ENCODE measurements at regions not wholly inside any gene's neighbourhood (a gene's known extent, or its start where the extent isn't known, plus 50 kb on each side); places are given as distances from the start of the nearest gene placed in this dataset.
"Not testable (repeated sequence)": the region's sequence is repeated elsewhere in the genome, so short reads cannot be mapped to it uniquely, and the experiment has no call there.

DNA sequence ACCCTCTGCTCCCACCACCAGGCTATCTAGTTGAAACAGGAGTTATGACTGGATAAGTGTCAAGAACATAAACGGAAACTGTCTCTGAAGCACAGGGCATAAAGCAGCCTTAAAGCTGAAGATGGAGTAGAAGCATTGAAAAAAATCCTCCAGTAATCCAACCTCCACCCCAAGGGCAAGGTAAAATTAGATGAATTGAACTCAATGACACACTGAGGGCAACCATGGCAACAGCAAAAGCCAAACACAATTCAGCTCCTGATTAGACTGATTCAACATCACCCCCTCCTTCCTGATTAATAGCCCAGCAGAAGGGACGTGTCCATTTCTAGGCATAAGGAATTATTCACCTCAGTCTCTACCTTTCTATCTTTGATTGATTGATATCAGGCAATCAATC, 183.2 kb upstream of the MAP3K1 start:
- Histone ChIP-seq H3K4me1 (ENCODE audit: control insufficient read depth in 1 of 2, low read depth in 2 of 2) (no peaks in the 10 kb centered on the region), H3K4me3 (no peak overlapping the region), H3K9me3 (no peaks in the 10 kb centered on the region), H3K27me3 (replicated peaks; ENCODE audit: insufficient read depth) (no peaks in the 10 kb centered on the region), H3K27ac (no peak overlapping the region), H3K36me3 (no peaks in the 10 kb centered on the region)
- TF ChIP-seq, protein P1, sequence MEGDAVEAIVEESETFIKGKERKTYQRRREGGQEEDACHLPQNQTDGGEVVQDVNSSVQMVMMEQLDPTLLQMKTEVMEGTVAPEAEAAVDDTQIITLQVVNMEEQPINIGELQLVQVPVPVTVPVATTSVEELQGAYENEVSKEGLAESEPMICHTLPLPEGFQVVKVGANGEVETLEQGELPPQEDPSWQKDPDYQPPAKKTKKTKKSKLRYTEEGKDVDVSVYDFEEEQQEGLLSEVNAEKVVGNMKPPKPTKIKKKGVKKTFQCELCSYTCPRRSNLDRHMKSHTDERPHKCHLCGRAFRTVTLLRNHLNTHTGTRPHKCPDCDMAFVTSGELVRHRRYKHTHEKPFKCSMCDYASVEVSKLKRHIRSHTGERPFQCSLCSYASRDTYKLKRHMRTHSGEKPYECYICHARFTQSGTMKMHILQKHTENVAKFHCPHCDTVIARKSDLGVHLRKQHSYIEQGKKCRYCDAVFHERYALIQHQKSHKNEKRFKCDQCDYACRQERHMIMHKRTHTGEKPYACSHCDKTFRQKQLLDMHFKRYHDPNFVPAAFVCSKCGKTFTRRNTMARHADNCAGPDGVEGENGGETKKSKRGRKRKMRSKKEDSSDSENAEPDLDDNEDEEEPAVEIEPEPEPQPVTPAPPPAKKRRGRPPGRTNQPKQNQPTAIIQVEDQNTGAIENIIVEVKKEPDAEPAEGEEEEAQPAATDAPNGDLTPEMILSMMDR (IDR thresholded peaks at IDR 0.05), result no peak
- no peak for DNase-seq (ENCODE audit: low spot score)
- no peak for ATAC-seq (ENCODE audit: insufficient number of reproducible peaks, low FRiP score, low read depth)

DNA sequence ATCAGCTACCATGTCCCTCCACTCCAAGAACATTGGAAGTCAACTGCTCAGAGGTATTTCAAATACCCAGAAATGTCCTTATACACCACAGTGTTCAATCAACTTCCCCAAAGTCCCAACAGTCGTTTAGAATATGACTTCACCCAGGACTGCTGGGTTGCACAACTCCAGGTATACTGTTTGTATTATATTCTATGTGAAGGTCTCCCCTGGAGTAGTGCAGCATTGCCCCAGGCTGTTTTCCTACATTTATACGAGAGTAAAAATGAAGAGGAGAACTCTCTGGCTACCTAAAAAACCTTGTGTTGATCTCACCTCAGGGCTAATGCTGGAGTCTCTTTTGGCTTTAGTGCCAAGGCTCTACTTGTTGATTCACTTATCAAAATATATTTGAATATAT, 183.6 kb upstream of the MAP3K1 start:
- Histone ChIP-seq H3K9me3 (no peaks in the 10 kb centered on the region), H3K36me3 (no peaks in the 10 kb centered on the region), H3K4me3 (no peak overlapping the region), H3K27ac (no peak overlapping the region), H3K27me3 (replicated peaks; ENCODE audit: insufficient read depth) (no peaks in the 10 kb centered on the region), H3K4me1 (ENCODE audit: control insufficient read depth in 1 of 2, low read depth in 2 of 2) (no peaks in the 10 kb centered on the region)
- ATAC-seq (ENCODE audit: insufficient number of reproducible peaks, low FRiP score, low read depth) (no peak), DNase-seq (ENCODE audit: low spot score) (no peak)
- TF ChIP-seq, protein P1 (IDR thresholded peaks at IDR 0.05), result no peak

DNA sequence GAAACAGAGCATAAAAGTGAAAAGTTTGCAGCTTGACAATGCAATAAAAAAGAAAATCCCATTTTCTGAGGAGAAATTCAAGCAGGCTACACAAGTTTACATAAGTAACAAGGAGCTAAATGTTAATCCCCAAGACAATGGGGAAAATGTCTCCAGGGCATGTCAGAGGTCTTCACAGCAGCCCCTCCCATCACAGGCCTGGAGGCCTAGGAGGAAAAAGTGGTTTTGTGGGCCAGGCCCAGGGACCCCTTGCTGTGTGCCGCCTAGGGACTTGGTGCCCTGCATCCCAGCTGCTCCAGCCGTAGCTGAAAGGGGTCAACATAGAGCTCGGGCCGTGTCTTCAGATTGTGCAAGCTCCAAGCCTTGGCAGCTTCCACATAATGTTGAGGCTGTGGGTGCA, 186.7 kb upstream of the MAP3K1 start:
- DNase-seq (ENCODE audit: low spot score); H3K27me3 ChIP-seq (replicated peaks; ENCODE audit: insufficient read depth); H3K4me1 ChIP-seq (ENCODE audit: control insufficient read depth in 1 of 2, low read depth in 2 of 2); H3K36me3 ChIP-seq; H3K27ac ChIP-seq; ATAC-seq (ENCODE audit: insufficient number of reproducible peaks, low FRiP score, low read depth); H3K4me3 ChIP-seq; H3K9me3 ChIP-seq: not testable (repeated sequence)

DNA sequence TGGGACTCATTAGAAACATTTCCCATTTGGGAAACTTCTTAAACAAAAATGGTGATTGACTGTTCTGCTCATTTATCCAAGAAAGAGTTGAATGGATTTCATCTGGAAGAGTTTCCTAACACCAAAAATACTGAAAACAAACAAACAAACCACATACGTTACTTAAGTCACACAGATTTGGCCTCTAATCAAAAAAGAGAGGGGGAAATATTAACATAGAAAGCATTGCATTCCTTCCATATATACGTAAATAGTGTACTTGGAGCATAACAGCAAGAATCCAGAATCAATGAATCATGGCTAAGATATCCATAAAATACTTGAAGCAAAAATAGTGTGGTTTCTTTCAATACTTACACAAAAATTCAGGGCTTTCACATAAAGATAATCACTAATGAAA, 189.8 kb upstream of the MAP3K1 start:
- no peaks in the 10 kb centered on the region for H3K9me3 ChIP-seq
- no peak for DNase-seq (ENCODE audit: low spot score)
- H3K27me3 ChIP-seq (replicated peaks; ENCODE audit: insufficient read depth), result no peaks in the 10 kb centered on the region
- no peak overlapping the region for H3K27ac ChIP-seq
- H3K4me3 ChIP-seq, result no peak overlapping the region
- ATAC-seq (ENCODE audit: insufficient number of reproducible peaks, low FRiP score, low read depth), result no peak
- H3K36me3 ChIP-seq, result no peaks in the 10 kb centered on the region
- H3K4me1 ChIP-seq (ENCODE audit: control insufficient read depth in 1 of 2, low read depth in 2 of 2), result no peaks in the 10 kb centered on the region
- TF ChIP-seq, protein P1 (IDR thresholded peaks at IDR 0.05), result no peak

DNA sequence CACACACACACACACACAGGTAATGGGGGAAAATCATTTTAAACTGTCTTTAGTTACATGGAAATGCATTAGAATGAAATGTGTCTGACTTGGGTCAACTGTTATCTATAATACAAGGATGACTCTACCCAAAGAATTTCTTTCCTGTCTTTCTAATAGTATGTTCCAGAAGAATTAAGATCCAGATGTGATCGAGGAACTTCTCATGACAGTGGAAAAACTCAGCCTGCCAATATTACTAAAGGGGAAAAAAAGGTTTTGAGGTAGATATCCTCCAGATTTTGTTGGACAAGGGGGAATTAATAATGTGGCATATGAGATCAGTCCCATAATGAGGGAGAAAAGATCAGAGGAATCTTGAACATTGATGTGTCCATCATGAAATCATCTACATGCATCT, 190.6 kb upstream of the MAP3K1 start:
- H3K4me3 ChIP-seq, result no peak overlapping the region
- no peaks in the 10 kb centered on the region for H3K9me3 ChIP-seq
- DNase-seq (ENCODE audit: low spot score) (no peak), ATAC-seq (ENCODE audit: insufficient number of reproducible peaks, low FRiP score, low read depth) (no peak)
- TF ChIP-seq, protein P1 (IDR thresholded peaks at IDR 0.05), result no peak
- no peaks in the 10 kb centered on the region for H3K4me1 ChIP-seq (ENCODE audit: control insufficient read depth in 1 of 2, low read depth in 2 of 2)
- H3K27me3 ChIP-seq (replicated peaks; ENCODE audit: insufficient read depth), result no peaks in the 10 kb centered on the region
- no peak overlapping the region for H3K27ac ChIP-seq
- no peaks in the 10 kb centered on the region for H3K36me3 ChIP-seq

DNA sequence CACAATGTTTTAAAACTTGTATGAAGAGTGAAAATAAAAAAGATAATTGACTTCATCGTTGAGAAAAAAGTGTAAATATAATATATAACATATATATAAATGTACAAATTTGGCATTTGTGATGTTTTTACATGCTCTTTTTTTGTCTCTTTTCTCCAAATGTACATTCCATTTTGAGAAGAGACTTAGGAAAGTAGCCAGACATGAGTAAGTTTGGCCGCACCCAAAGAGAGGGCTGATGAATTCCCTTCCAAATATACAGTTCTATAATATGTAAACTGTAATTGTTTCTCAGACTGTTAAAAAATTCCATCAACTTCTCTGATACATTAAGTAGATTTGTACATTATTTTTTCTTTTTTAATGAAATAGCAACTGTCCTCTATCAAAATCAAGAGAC, 193.2 kb upstream of the MAP3K1 start:
- Histone ChIP-seq H3K4me1 (ENCODE audit: control insufficient read depth in 1 of 2, low read depth in 2 of 2) (no peaks in the 10 kb centered on the region), H3K4me3 (no peak overlapping the region), H3K36me3 (no peaks in the 10 kb centered on the region), H3K9me3 (peaks cover 10% of the 10 kb centered on the region), H3K27me3 (replicated peaks; ENCODE audit: insufficient read depth) (no peaks in the 10 kb centered on the region), H3K27ac (no peak overlapping the region)
- DNase-seq (ENCODE audit: low spot score), result no peak
- TF ChIP-seq, protein P1 (IDR thresholded peaks at IDR 0.05), result no peak
- ATAC-seq (ENCODE audit: insufficient number of reproducible peaks, low FRiP score, low read depth), result no peak

Measured in thoracic aorta (tissue), 2 donors.